ENCODE measurements at regions not wholly inside any gene's neighbourhood (a gene's known extent, or its start where the extent isn't known, plus 50 kb on each side); places are given as distances from the start of the nearest gene placed in this dataset.

- TF ChIP-seq, protein P1, sequence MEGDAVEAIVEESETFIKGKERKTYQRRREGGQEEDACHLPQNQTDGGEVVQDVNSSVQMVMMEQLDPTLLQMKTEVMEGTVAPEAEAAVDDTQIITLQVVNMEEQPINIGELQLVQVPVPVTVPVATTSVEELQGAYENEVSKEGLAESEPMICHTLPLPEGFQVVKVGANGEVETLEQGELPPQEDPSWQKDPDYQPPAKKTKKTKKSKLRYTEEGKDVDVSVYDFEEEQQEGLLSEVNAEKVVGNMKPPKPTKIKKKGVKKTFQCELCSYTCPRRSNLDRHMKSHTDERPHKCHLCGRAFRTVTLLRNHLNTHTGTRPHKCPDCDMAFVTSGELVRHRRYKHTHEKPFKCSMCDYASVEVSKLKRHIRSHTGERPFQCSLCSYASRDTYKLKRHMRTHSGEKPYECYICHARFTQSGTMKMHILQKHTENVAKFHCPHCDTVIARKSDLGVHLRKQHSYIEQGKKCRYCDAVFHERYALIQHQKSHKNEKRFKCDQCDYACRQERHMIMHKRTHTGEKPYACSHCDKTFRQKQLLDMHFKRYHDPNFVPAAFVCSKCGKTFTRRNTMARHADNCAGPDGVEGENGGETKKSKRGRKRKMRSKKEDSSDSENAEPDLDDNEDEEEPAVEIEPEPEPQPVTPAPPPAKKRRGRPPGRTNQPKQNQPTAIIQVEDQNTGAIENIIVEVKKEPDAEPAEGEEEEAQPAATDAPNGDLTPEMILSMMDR (IDR thresholded peaks at IDR 0.05), result no peak
- no peak for TF ChIP-seq POLR2A (IDR thresholded peaks at IDR 0.05)
- no peak for TF ChIP-seq POLR2AphosphoS5 (IDR thresholded peaks at IDR 0.05)
- TF ChIP-seq EP300 (IDR thresholded peaks at IDR 0.05), result no peak
These were observed 91.7 kb downstream of the NCR2 start for GRCh38 chr6:41426888-41427641.

Measured in suprapubic skin (tissue), 4 donors.